H9 (cell line): ENCODE measurements at regions not wholly inside any gene's neighbourhood (a gene's known extent, or its start where the extent isn't known, plus 50 kb on each side); places are given as distances from the start of the nearest gene placed in this dataset.

Experiments
- DNase-seq: peaks from one replicate; pipeline ENCODE4 v3.0.0-alpha.2; 2017
- H2AFZ ChIP-seq: one replicate; pipeline ENCODE4 v1.6.1; 2013; ENCODE audit warnings: mild to moderate bottlenecking, low read length, control low read depth, moderate library complexity
- H2AK5ac ChIP-seq: 2 replicates; pipeline ENCODE4 v1.6.1; 2013; ENCODE audit warnings: low read length, control low read depth, mixed read lengths; ENCODE audit not compliant: insufficient read length
- H2BK120ac ChIP-seq: one replicate; pipeline ENCODE4 v1.6.1; 2013; ENCODE audit warnings: low read depth, mild to moderate bottlenecking, low read length, control low read depth, inconsistent platforms; ENCODE audit not compliant: poor library complexity, severe bottlenecking
- H2BK12ac ChIP-seq: 2 replicates; pipeline ENCODE4 v1.6.1; 2013; ENCODE audit warnings: low read length, control low read depth, mixed read lengths, low read depth; ENCODE audit not compliant: insufficient read length
- H2BK15ac ChIP-seq: 2 replicates; pipeline ENCODE4 v1.6.1; 2013; ENCODE audit warnings: low read depth, low read length, control low read depth
- H2BK20ac ChIP-seq: one replicate; pipeline ENCODE4 v1.6.1; 2013; ENCODE audit warnings: low read depth, mild to moderate bottlenecking, low read length, control low read depth, inconsistent platforms; ENCODE audit not compliant: poor library complexity, severe bottlenecking
- H2BK5ac ChIP-seq: 2 replicates; pipeline ENCODE4 v1.6.1; 2013; ENCODE audit warnings: low read length, control low read depth, mixed read lengths; ENCODE audit not compliant: insufficient read length
- H3K14ac ChIP-seq: 2 replicates; pipeline ENCODE4 v1.6.1; 2013; ENCODE audit warnings: low read length, control low read depth; ENCODE audit not compliant: insufficient read depth
- H3K18ac ChIP-seq: 2 replicates; pipeline ENCODE4 v1.6.1; 2013; ENCODE audit warnings: low read depth, mild to moderate bottlenecking, mixed read lengths, low read length, control low read depth; ENCODE audit not compliant: insufficient read length
- H3K23ac ChIP-seq: 2 replicates; pipeline ENCODE4 v1.6.1; 2013; ENCODE audit warnings: low read length, control low read depth, mixed read lengths, low read depth; ENCODE audit not compliant: insufficient read length
- H3K23me2 ChIP-seq: 2 replicates; pipeline ENCODE4 v1.6.1; 2013; ENCODE audit warnings: low read depth, mild to moderate bottlenecking, mixed read lengths, low read length, control low read depth; ENCODE audit not compliant: insufficient read length, poor library complexity, severe bottlenecking
- H3K27ac ChIP-seq: 2 replicates; pipeline ENCODE4 v1.5.1; 2013; ENCODE audit warnings: low read length, control low read depth, mixed read lengths, low read depth; ENCODE audit not compliant: insufficient read length
- H3K27me3 ChIP-seq: 2 replicates; pipeline ENCODE4 v1.6.1; 2013; ENCODE audit warnings: low read length, control low read depth, inconsistent platforms; ENCODE audit not compliant: insufficient read depth
- H3K4ac ChIP-seq: 2 replicates; pipeline ENCODE4 v1.6.1; 2013; ENCODE audit warnings: low read depth, mild to moderate bottlenecking, control low read depth, inconsistent platforms, low read length, moderate library complexity
- H3K4me1 ChIP-seq: 2 replicates; pipeline ENCODE4 v1.6.1; 2013; ENCODE audit warnings: low read length, control low read depth, inconsistent platforms; ENCODE audit not compliant: insufficient read depth
- H3K4me2 ChIP-seq: 2 replicates; pipeline ENCODE4 v1.6.1; 2013; ENCODE audit warnings: low read length, control low read depth, mixed read lengths; ENCODE audit not compliant: insufficient read length, insufficient read depth
- H3K56ac ChIP-seq: 2 replicates; pipeline ENCODE4 v1.6.1; 2013; ENCODE audit warnings: low read depth, mild to moderate bottlenecking, mixed read lengths, low read length, control low read depth; ENCODE audit not compliant: insufficient read length
- H3K79me1 ChIP-seq: 2 replicates; pipeline ENCODE4 v1.6.1; 2013; ENCODE audit warnings: low read depth, mild to moderate bottlenecking, moderate library complexity, low read length, control low read depth, inconsistent platforms; ENCODE audit not compliant: insufficient read depth, poor library complexity, severe bottlenecking
- H3K79me2 ChIP-seq: 2 replicates; pipeline ENCODE4 v1.6.1; 2013; ENCODE audit warnings: low read length, control low read depth, inconsistent platforms; ENCODE audit not compliant: insufficient read depth
- H3K9ac ChIP-seq: 2 replicates; pipeline ENCODE4 v1.6.1; 2013; ENCODE audit warnings: low read length, control low read depth, mixed read lengths; ENCODE audit not compliant: insufficient read length; ENCODE audit errors: extremely low read depth
- H3K9me3 ChIP-seq: one replicate; pipeline ENCODE4 v1.6.1; 2013; ENCODE audit warnings: low read depth, low read length, inconsistent platforms; ENCODE audit not compliant: control insufficient read depth
- H3T11ph ChIP-seq: one replicate; pipeline ENCODE4 v1.6.1; 2013; ENCODE audit warnings: mild to moderate bottlenecking, low read length, control low read depth, inconsistent platforms
- H4K20me1 ChIP-seq: one replicate; pipeline ENCODE4 v1.6.1; 2013; ENCODE audit not compliant: control insufficient read depth, insufficient read length, insufficient read depth
- H4K5ac ChIP-seq: 2 replicates; pipeline ENCODE4 v1.6.1; 2013; ENCODE audit warnings: low read depth, mild to moderate bottlenecking, mixed read lengths, low read length, control low read depth; ENCODE audit not compliant: insufficient read length
- H4K8ac ChIP-seq: replicated peaks from 2 replicates; pipeline ENCODE4 v1.6.1; 2013; ENCODE audit warnings: low read length, control low read depth, mixed read lengths, low read depth; ENCODE audit not compliant: insufficient read length
- H4K91ac ChIP-seq: 2 replicates; pipeline ENCODE4 v1.6.1; 2013; ENCODE audit warnings: low read depth, mild to moderate bottlenecking, moderate library complexity, mixed read lengths, low read length, control low read depth; ENCODE audit not compliant: insufficient read length
- H3K27ac Mint-ChIP-seq, 3 experiments: 2 replicates in 2 of 3; 3 replicates in 1 of 3; pipeline ENCODE4 v1.8.0; 2020 to 2021; ENCODE audit warnings: mixed read lengths in 3 of 3, mild to moderate bottlenecking in 1 of 3, moderate library complexity in 1 of 3
- H3K27me3 Mint-ChIP-seq: 2 replicates; pipeline ENCODE4 v1.8.0; 2021; ENCODE audit warnings: low read depth, mild to moderate bottlenecking, moderate library complexity, mixed read lengths
- H3K36me3 Mint-ChIP-seq, 3 experiments: 2 replicates in 2 of 3; 3 replicates in 1 of 3; pipeline ENCODE4 v1.8.0; 2020 to 2021; ENCODE audit warnings: low read depth in 3 of 3, mixed read lengths in 3 of 3; ENCODE audit not compliant: insufficient read depth in 1 of 3
- H3K4me1 Mint-ChIP-seq, 2 experiments: 2 replicates each; pipeline ENCODE4 v1.8.0; 2020; ENCODE audit warnings: mixed read lengths in 2 of 2
- H3K4me3 Mint-ChIP-seq, 2 experiments: 2 replicates in 1 of 2; 3 replicates in 1 of 2; pipeline ENCODE4 v1.8.0; 2020 to 2021; ENCODE audit warnings: mild to moderate bottlenecking in 2 of 2, mixed read lengths in 2 of 2, moderate library complexity in 1 of 2
- H3K9me3 Mint-ChIP-seq, 2 experiments: 2 replicates in 1 of 2; 3 replicates in 1 of 2; pipeline ENCODE4 v1.8.0; 2020; ENCODE audit warnings: mild to moderate bottlenecking in 2 of 2, mixed read lengths in 2 of 2, moderate library complexity in 1 of 2
- CTCF ChIP-seq: fragments of 200-600 bp; sonication (generic); conservative IDR thresholded peaks from 3 replicates; pipeline ENCODE4 v1.8.0; 2021; ENCODE audit warnings: antibody characterized with exemption, mild to moderate bottlenecking
- WGBS: extraction: QIAGEN DNeasy Blood & Tissue Kit; methylation state at CpG from one replicate; pipeline ENCODE4 v1.1.7; 2013; ENCODE audit warnings: missing lambda C conversion rate, low lambda C conversion rate, mixed read lengths; ENCODE audit not compliant: insufficient read length; ENCODE audit errors: extremely low coverage; 5-methylcytosine and 5-hydroxymethylcytosine counted together

GRCh38 chr2:126823951-126824350 is 74.7 kb upstream of the TEX51 start:
- no peak overlapping the region for H3K4me3 Mint-ChIP-seq
- H2BK20ac ChIP-seq, result no peak overlapping the region
- no peaks in the 10 kb centered on the region for H3K36me3 Mint-ChIP-seq
- no peaks in the 10 kb centered on the region for H3K27me3 ChIP-seq
- H2BK12ac ChIP-seq, result no peak overlapping the region
- no peak overlapping the region for H2BK5ac ChIP-seq
- H3K14ac ChIP-seq, result no peak overlapping the region
- H3K27ac Mint-ChIP-seq, result no peak overlapping the region
- no peak overlapping the region for H3K56ac ChIP-seq
- TF ChIP-seq CTCF, result no peak
- H3K23me2 ChIP-seq, result no peaks in the 10 kb centered on the region
- no peak overlapping the region for H2BK120ac ChIP-seq
- no peak overlapping the region for H3K9ac ChIP-seq
- no peaks in the 10 kb centered on the region for H3K9me3 ChIP-seq
- H4K20me1 ChIP-seq, result no peaks in the 10 kb centered on the region
- H3K4me1 ChIP-seq, result no peaks in the 10 kb centered on the region; the same call in 1 of the 2 replicates
- H3K4ac ChIP-seq, result no peak overlapping the region
- H3K4me1 Mint-ChIP-seq, result peaks cover 5 to 13% of the 10 kb centered on the region in 2 experiments
- no CpG with 5 or more reads among the region's 3 CpGs for WGBS
- no peak for DNase-seq
- H3K79me2 ChIP-seq, result no peaks in the 10 kb centered on the region
- no peak overlapping the region for H3K27ac ChIP-seq
- H3K18ac ChIP-seq, result no peak overlapping the region
- H3K4me2 ChIP-seq, result no peak overlapping the region
- no peak overlapping the region for H2AK5ac ChIP-seq
- H3K9me3 Mint-ChIP-seq, result no peaks in the 10 kb centered on the region
- no peak overlapping the region for H4K8ac ChIP-seq
- no peak overlapping the region for H3T11ph ChIP-seq
- H3K79me1 ChIP-seq, result no peaks in the 10 kb centered on the region
- H3K27me3 Mint-ChIP-seq, result peaks cover 12% of the 10 kb centered on the region; the same call in 1 of the 2 replicates
- H3K23ac ChIP-seq, result no peak overlapping the region
- H4K91ac ChIP-seq, result no peak overlapping the region
- no peak overlapping the region for H2AFZ ChIP-seq
- H2BK15ac ChIP-seq, result no peak overlapping the region
- no peak overlapping the region for H4K5ac ChIP-seq
